Hepatocyte (in vitro differentiated cells): ENCODE measurements at regions not wholly inside any gene's neighbourhood (a gene's known extent, or its start where the extent isn't known, plus 50 kb on each side); places are given as distances from the start of the nearest gene placed in this dataset.

Source experiments
- CTCF ChIP-seq: fragments of 200-600 bp; sonication (generic); IDR thresholded peaks from 2 replicates; pipeline ENCODE4 v1.5.1; 2016; ENCODE audit warnings: antibody characterized with exemption, mild to moderate bottlenecking; ENCODE audit not compliant: poor library complexity
- EZH2 ChIP-seq: fragments of 200-600 bp; sonication (generic); IDR thresholded peaks from 2 replicates; pipeline ENCODE4 v1.6.1; 2016; ENCODE audit warnings: antibody characterized with exemption, mild to moderate bottlenecking, borderline replicate concordance
- EZH2phosphoT487 ChIP-seq: fragments of 200-600 bp; sonication (generic); IDR thresholded peaks from one replicate; pipeline ENCODE4 v1.6.1; 2018; ENCODE audit warnings: antibody characterized with exemption, mild to moderate bottlenecking, low read depth, moderate library complexity; ENCODE audit not compliant: unreplicated experiment, severe bottlenecking

GRCh38 chr15:87804451-87804850 is 452.1 kb downstream of the NTRK3 start:
- TF ChIP-seq CTCF (no peak), EZH2 (no peak), EZH2phosphoT487 (no peak)
